ENCODE measurements at regions not wholly inside any gene's neighbourhood (a gene's known extent, or its start where the extent isn't known, plus 50 kb on each side); places are given as distances from the start of the nearest gene placed in this dataset.
A peak's percentile ranks its signal among the peaks of the same experiment; 100 is the strongest.

DNA sequence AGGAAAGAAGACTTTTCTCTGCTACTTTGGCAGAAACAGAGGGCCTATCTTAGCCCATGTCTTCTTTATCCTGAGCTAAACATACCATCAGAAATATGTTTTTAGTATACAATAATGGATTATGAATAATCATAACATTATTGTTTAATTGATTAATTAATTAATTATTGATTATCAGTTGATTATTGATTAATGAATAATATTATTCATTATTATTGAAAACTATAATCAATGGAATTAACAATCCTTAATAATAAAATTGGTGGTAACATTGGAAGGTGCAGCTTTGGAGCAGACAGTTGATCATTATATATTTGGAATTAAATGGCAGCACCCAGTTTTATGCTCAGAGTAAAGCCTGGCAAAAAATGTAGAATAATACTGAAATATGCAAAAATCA lies 655.9 kb upstream of the ARGLU1 start:
- no peak for DNase-seq

GRCh38 chr13:107222597-107222996 lies 654.7 kb upstream of the ARGLU1 start:
- no peak for DNase-seq

GRCh38 chr13:107220245-107220644 lies 652.3 kb upstream of the ARGLU1 start:
- DNase-seq, result no peak

- no peak for DNase-seq
These were observed 649.3 kb upstream of the ARGLU1 start for GRCh38 chr13:107217251-107217650.

DNA sequence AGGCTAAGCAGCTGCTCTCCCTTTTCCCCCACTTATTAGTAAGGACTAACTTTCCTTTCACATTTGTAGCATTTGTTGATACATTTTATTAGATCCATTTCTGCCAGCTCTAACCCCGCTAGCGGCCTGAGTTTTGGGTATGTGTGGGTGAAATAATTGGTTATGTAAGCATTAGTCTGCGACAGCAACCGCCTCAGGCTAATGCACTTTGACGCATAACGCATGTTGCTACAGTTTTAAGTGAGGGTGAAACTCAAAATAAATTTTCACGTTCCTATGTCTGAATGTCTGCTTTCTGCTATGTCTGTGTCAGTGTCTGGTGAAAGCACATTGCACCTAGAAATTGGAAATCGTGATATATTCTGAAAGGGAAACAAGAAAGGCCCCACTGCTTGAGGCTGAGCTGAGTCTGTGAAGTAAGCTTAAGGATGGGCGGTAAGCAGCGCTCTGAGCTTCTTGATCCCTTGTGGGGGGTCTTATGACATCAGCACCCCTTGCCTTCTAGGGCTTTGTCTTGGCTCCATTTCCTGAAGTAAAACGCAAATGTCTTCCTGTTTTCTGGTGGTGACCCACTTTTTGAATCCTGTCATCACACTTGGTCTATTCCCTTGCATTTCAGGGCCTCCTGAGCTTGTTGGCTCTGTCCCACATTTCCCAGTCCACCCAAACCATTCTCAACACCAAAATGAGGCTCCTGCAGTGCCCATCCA lies 648.3 kb upstream of the ARGLU1 start:
- no peak for DNase-seq

- DNase-seq, result peak; percentile 73
These were observed 643.1 kb upstream of the ARGLU1 start for GRCh38 chr13:107211073-107211472.

DNA sequence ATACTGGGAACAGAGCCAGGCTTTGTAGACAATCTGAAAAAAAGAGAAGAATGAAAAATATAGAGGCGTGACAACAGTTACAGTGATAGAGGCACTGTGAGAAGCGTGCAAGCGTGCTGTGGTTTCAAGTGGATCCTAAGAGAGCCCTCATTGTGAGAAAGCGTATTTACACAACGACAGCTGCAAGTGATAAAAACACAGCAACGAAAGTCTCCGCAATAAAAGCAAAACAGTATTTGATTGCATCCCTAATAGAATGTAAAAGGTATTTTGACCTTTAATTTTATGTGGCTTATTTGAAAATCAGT lies 642.7 kb upstream of the ARGLU1 start:
- peak; percentile 91 for DNase-seq

DNA sequence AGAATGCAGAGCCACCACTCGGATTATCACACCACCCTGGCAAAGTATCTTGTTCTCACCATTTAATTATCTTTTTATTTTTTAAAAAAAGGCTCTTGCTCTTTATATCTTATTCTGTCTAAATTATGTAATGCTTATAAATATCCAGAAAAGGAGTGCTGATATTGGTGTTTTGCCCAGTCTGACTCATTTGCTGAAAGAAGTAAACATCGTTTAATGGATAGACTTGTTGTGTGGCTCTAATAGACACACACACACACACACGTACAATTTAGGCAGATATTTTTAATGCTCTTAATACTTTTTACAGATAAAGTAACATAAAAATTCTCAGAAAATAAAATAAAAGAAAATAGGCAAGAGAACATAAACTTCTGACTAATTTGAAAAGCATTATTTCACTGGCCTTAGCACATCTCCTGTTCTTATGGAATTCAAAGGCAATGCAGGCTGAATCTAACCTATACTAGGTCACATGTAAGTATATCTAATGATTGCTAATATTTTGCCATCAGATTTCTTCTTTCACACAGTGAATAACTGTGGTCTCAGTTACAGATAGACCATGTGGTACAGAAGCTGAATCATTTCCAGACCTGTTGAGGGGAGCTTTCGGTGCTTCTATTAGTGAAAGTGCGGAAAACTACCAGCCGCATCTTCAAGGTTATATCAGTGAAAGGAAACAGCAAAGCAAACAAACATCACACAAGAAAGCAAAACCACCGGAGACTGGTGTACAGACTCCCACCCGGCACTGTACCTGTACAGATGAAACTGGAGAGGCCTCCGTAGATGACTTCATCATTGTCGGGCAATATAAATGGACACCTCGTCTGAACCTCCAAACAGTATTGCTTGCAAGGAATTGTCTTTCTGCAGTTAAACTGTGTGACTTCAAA lies 642.1 kb upstream of the ARGLU1 start:
- DNase-seq, result no peak

DNA sequence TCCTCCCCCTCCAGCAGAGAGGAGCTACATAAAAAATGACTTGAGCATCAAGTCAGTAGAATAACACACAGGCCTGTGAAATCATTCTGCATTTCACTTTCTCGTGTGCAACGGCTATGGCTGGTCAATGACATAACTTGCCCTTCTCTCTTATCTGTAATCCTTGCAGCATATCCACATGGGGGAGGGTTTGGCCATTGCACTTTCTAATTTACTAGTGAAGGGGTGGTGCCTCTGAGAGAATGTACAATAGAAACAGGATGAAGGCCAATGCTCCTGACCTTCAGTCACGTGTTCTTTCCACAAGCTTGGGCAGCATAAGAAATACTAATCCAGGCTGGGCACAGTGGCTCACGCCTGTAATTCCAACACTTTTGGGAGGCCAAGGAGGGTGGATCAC lies 641.0 kb upstream of the ARGLU1 start:
- no peak for DNase-seq

GRCh38 chr13:107205318-107206104 lies 637.6 kb upstream of the ARGLU1 start:
- DNase-seq, result peak; percentile 44

- no peak for DNase-seq
These were observed 635.4 kb upstream of the ARGLU1 start for GRCh38 chr13:107203146-107203847.

DNA sequence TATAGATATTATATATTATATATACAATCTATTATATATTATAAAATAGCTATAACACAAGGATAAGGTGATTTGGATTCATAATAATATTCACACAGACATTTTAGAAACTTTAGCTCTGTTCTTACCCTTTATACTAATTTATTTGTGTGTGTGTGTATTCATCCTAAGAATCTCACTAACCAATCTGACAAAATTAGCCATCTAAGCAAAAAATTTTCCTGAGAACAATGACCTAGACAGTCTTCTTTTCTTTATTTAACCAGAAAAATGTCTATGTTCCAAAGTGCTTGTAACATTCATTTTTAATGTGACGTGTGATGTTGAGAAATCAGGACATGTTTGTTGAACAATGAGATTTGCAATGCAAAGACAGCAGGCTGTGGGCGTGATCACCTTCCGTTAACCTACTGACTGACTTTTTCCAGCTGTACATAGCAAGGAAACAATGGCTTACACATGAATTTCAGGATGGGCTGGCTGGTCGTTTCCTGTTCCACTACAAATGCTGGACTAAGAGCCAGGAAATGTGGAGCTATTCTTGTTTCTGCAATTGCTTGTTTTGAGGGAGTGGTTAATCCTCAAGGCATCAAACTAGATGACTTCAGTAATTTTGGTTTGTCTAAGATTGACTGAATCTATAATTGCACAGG lies 634.6 kb upstream of the ARGLU1 start:
- no peak for DNase-seq

- no peak for DNase-seq
These were observed 632.6 kb upstream of the ARGLU1 start for GRCh38 chr13:107200491-107200890.

DNA sequence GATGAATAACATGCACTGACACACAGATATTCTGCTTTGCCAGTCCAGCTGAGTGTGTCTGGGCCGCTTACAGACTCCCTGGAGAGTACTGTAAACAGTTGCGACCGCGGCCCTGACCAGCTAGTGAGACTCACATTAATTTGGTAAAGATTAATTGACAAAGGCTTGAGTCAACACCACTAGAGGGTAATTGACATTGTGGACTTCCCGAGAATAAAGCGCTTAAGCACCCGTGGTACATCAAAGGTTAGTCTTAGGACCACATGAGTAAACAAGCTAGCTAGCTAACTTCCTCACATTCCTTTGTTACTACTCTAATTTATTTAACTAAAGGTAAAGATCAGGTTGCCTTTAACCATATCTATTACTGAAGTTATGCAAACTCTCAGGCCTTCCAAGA lies 624.4 kb upstream of the ARGLU1 start:
- DNase-seq, result no peak

DNA sequence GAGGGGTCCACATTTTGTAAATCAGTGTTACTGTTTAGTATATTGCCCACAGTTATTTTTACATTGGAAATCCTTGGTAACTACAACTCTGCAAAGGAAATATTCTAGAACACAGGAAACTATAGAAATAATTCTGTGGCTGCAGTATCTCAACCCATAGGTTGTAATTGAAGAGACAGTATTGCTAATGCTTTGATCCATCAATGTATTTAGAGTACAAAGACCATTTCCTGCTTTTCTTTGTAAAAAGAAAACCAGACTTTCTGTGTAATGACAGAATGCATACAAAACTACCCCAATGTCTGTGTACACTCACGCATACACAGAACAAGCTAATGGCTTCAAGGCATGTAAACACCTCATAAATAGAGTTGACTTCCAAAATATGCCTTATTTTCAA lies 622.1 kb upstream of the ARGLU1 start:
- DNase-seq, result no peak

GRCh38 chr13:107185889-107186288 lies 618.0 kb upstream of the ARGLU1 start:
- no peak for DNase-seq

DNA sequence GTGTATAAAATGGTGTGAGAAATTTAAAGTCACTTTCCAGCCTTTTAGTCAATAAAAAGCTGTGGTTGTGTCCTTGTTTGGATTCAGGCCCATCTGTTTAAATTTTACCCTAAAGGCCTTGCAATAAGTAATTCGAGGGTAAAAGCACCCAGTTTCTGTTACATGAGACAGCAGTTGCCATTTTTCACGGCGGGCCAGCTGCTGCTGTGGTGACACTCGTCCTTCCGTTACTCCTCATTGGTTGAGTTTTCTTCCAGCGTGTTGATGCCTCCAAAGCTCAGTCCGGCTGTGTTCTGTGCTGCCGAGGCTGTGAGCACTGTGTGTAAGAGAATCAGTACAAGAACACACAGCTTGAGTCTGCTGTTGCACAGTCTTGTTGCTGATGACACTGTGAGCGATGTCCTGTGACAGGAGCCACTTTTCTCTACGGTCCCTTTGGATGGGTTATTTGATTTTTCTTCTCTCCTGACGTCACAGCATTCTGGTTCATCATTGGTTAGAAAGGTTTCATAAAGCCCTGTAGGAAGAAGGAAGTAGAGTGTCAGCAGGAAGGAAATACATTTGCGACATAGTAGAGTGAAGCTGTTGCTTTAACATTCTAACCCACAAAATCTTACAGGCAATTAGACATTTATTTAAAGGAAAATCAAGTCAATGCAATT lies 602.5 kb upstream of the ARGLU1 start:
- DNase-seq, result no peak

- DNase-seq, result no peak
These were observed 589.3 kb upstream of the ARGLU1 start for GRCh38 chr13:107157271-107157670.

DNA sequence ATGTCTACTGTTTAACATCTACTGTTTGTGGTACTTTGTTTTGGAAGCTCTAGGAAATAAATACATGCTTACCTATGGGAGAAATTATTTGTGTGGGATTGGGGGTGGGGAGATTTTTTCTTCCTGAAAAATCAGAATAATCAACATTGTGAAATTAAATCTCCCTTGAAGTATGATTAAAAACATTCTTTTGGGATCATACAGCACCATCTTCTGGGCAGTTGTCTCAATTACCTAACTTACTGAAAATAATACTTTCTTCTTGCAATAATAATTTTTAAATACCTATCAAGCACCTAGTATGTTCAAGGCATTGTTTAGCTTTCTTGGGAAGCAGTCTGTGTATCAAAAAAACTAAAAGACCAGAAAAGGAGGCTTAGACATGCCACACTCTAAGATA lies 576.5 kb upstream of the ARGLU1 start:
- DNase-seq, result no peak

GRCh38 chr13:107141767-107142166 lies 573.8 kb upstream of the ARGLU1 start:
- no peak for DNase-seq

GRCh38 chr13:107139006-107139405 lies 571.1 kb upstream of the ARGLU1 start:
- no peak for DNase-seq

DNA sequence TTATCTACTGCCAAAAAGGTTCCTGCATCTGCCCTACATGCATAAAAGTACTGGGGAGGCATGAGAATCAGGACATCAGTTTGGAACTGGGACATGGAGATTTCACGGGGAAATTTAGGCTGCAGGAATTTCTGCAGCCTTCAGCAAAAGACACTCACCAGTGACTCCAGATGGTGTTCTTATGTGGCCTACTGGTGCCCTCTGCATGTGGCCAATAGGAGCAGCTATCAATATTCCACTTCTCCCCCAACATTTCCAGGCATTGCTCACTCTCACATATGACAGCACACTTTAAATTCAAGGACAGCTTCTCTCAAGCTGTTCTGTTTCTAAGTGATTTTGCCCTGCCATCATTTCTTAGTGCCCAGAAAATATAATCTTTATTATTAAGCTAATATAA lies 570.5 kb upstream of the ARGLU1 start:
- no peak for DNase-seq

Measured in NCI-H2107 (cell line).